IMR-90 (cell line): ENCODE measurements at regions not wholly inside any gene's neighbourhood (a gene's known extent, or its start where the extent isn't known, plus 50 kb on each side); places are given as distances from the start of the nearest gene placed in this dataset.

Source experiments
- ATAC-seq: fragments of 200-7000 bp; cut with Tn5 transposase; 2 replicates; pipeline ENCODE4 v1.9.1; 2020; ENCODE audit warnings: low read depth, mild to moderate bottlenecking, moderate library complexity
- BruUV-seq: library from RNA; stranded (reverse); fragments of 400-500 nt; replicated peaks from 2 replicates; lab custom pipeline; 2021; lab: Mats Ljungman, UMichigan
- CTCF ChIA-PET: fragments of 300-600 bp; formaldehyde crosslinking; extraction: SDS; loops from one replicate; lab custom pipeline; 2021; ENCODE audit warnings: antibody characterized with exemption; lab: Yijun Ruan, JAX
- POLR2A ChIA-PET: fragments of 300-600 bp; sonication (Branson Sonifier 250); formaldehyde crosslinking; loops from one replicate; lab custom pipeline; 2022; ENCODE audit warnings: antibody characterized with exemption; ENCODE audit not compliant: unreplicated experiment; lab: Charles Lee
- DNase-seq: peaks from one replicate; pipeline ENCODE4 v3.0.0; 2013
- H2AFZ ChIP-seq: replicated peaks from 2 replicates; pipeline ENCODE3; 2013; ENCODE audit warnings: low read length, mild to moderate bottlenecking; ENCODE audit not compliant: poor library complexity
- H2AK5ac ChIP-seq: 2 replicates; pipeline ENCODE4 v1.6.1; 2013; ENCODE audit warnings: low read depth, low read length, inconsistent platforms
- H2AK9ac ChIP-seq: replicated peaks from 2 replicates; pipeline ENCODE3; 2013; ENCODE audit warnings: mild to moderate bottlenecking, low read depth, low read length, moderate library complexity; ENCODE audit not compliant: poor library complexity
- H2BK120ac ChIP-seq: 2 replicates; pipeline ENCODE4 v1.6.1; 2013; ENCODE audit warnings: low read depth, low read length, inconsistent platforms
- H2BK15ac ChIP-seq: 3 replicates; pipeline ENCODE4 v1.6.1; 2013; ENCODE audit warnings: low read depth, low read length, inconsistent platforms
- H2BK20ac ChIP-seq: 2 replicates; pipeline ENCODE4 v1.6.1; 2013; ENCODE audit warnings: low read depth, mild to moderate bottlenecking, inconsistent platforms, low read length, moderate library complexity
- H2BK5ac ChIP-seq: 2 replicates; pipeline ENCODE4 v1.6.1; 2013; ENCODE audit warnings: mild to moderate bottlenecking, low read depth, low read length, inconsistent platforms; ENCODE audit not compliant: poor library complexity, severe bottlenecking
- H3K14ac ChIP-seq: replicated peaks from 2 replicates; pipeline ENCODE4 v1.6.1; 2013; ENCODE audit warnings: low read depth, low read length, inconsistent platforms
- H3K18ac ChIP-seq: 2 replicates; pipeline ENCODE4 v1.6.1; 2013; ENCODE audit warnings: low read depth, low read length, control low read depth
- H3K23ac ChIP-seq: 2 replicates; pipeline ENCODE4 v1.6.1; 2013; ENCODE audit warnings: low read depth, low read length, inconsistent platforms
- H3K27ac ChIP-seq: 2 replicates; pipeline ENCODE4 v1.5.1; 2013; ENCODE audit warnings: mild to moderate bottlenecking, control low read depth, low read length; ENCODE audit not compliant: insufficient read depth
- H3K27me3 ChIP-seq: 2 replicates; pipeline ENCODE4 v1.6.1; 2013; ENCODE audit warnings: low read length; ENCODE audit not compliant: control insufficient read depth, insufficient read depth
- H3K36me3 ChIP-seq: 2 replicates; pipeline ENCODE4 v1.6.1; 2013; ENCODE audit warnings: low read length, mixed read lengths; ENCODE audit not compliant: control insufficient read depth, insufficient read depth
- H3K4ac ChIP-seq: 2 replicates; pipeline ENCODE4 v1.6.1; 2013; ENCODE audit warnings: low read depth, low read length, inconsistent platforms
- H3K4me1 ChIP-seq: 2 replicates; pipeline ENCODE4 v1.6.1; 2013; ENCODE audit warnings: low read length, mixed read lengths; ENCODE audit not compliant: control insufficient read depth, insufficient read depth
- H3K4me2 ChIP-seq: 2 replicates; pipeline ENCODE4 v1.6.1; 2013; ENCODE audit warnings: low read depth, mild to moderate bottlenecking, control low read depth, low read length, moderate library complexity
- H3K4me3 ChIP-seq: 2 replicates; pipeline ENCODE4 v1.5.1; 2013; ENCODE audit warnings: low read depth, mild to moderate bottlenecking, control low read depth, low read length, moderate library complexity; ENCODE audit not compliant: insufficient read depth
- H3K56ac ChIP-seq: 2 replicates; pipeline ENCODE4 v1.6.1; 2013; ENCODE audit warnings: low read length, inconsistent platforms; ENCODE audit not compliant: insufficient read depth; ENCODE audit errors: extremely low read depth
- H3K79me1 ChIP-seq, 2 experiments: 2 replicates each; pipeline ENCODE4 v1.6.1; 2013; ENCODE audit warnings: low read length in 2 of 2, inconsistent platforms in 1 of 2, low read depth in 1 of 2
- H3K9ac ChIP-seq: 2 replicates; pipeline ENCODE4 v1.6.1; 2013; ENCODE audit warnings: low read depth, low read length, control low read depth
- H3K9me1 ChIP-seq: 2 replicates; pipeline ENCODE4 v1.6.1; 2013; ENCODE audit warnings: low read length, inconsistent platforms; ENCODE audit not compliant: insufficient read depth
- H3K9me3 ChIP-seq: 2 replicates; pipeline ENCODE4 v1.6.1; 2013; ENCODE audit warnings: low read length; ENCODE audit not compliant: control insufficient read depth, insufficient read depth
- H4K20me1 ChIP-seq: 2 replicates; pipeline ENCODE4 v1.6.1; 2013; ENCODE audit warnings: low read length, inconsistent platforms; ENCODE audit not compliant: insufficient read depth
- H4K5ac ChIP-seq: 2 replicates; pipeline ENCODE4 v1.6.1; 2013; ENCODE audit warnings: mild to moderate bottlenecking, low read depth, low read length, control low read depth
- H4K8ac ChIP-seq, 2 experiments: 2 replicates each; pipeline ENCODE4 v1.6.1; 2013; ENCODE audit warnings: low read depth in 2 of 2, low read length in 2 of 2, control low read depth in 1 of 2, inconsistent platforms in 1 of 2
- H4K91ac ChIP-seq: 2 replicates; pipeline ENCODE4 v1.6.1; 2013; ENCODE audit warnings: low read depth, low read length, inconsistent platforms; ENCODE audit not compliant: insufficient read depth
- FOS ChIP-seq: fragments of 150-350 bp; IDR thresholded peaks from 2 replicates; pipeline ENCODE4 v1.6.1; 2016; ENCODE audit warnings: low read depth, low read length
- RCOR1 ChIP-seq: IDR thresholded peaks from 2 replicates; pipeline ENCODE4 v1.6.1; 2012; ENCODE audit warnings: mild to moderate bottlenecking, low read length, improper control_type of control experiment; ENCODE audit not compliant: insufficient replicate concordance
- SMC3 ChIP-seq: fragments of 150-350 bp; IDR thresholded peaks from 2 replicates; pipeline ENCODE4 v1.6.1; 2016; ENCODE audit warnings: low read depth, mild to moderate bottlenecking, antibody characterized with exemption, low read length, moderate library complexity
- WGBS, 2 experiments: methylation state at CpG; one replicate each; pipeline versions ENCODE4 v1.1.5 to v1.1.7; 2013; ENCODE audit warnings: missing lambda C conversion rate in 2 of 2; ENCODE audit not compliant: insufficient read length in 1 of 2; ENCODE audit errors: extremely low coverage in 2 of 2; 5-methylcytosine and 5-hydroxymethylcytosine counted together
- dilution Hi-C: fragments of 300-500 bp; cut with HindIII; formaldehyde crosslinking; loops from one replicate; pipeline ENCODE4 v1.14.3; 2018; ENCODE audit warnings: low sequenced_read_pairs; ENCODE audit not compliant: unreplicated experiment
- in situ Hi-C: fragments of 300-500 bp; cut with MboI; formaldehyde crosslinking; loops from 3 replicates; pipeline ENCODE4 v1.14.3; 2019; ENCODE audit warnings: low sequenced_read_pairs, inconsistent platforms, mixed read lengths
- intact Hi-C: fragments of 100-400 bp; cut with micrococcal nuclease; formaldehyde crosslinking; loops from 2 replicates; pipeline ENCODE4 v1.10.0; 2022
- TF ChIP-seq, protein P1 (sequence below): fragments of 150-350 bp; IDR thresholded peaks from 2 replicates; pipeline ENCODE4 v1.6.1; 2017; ENCODE audit warnings: mild to moderate bottlenecking, antibody characterized with exemption, low read length, low read depth

DNA sequence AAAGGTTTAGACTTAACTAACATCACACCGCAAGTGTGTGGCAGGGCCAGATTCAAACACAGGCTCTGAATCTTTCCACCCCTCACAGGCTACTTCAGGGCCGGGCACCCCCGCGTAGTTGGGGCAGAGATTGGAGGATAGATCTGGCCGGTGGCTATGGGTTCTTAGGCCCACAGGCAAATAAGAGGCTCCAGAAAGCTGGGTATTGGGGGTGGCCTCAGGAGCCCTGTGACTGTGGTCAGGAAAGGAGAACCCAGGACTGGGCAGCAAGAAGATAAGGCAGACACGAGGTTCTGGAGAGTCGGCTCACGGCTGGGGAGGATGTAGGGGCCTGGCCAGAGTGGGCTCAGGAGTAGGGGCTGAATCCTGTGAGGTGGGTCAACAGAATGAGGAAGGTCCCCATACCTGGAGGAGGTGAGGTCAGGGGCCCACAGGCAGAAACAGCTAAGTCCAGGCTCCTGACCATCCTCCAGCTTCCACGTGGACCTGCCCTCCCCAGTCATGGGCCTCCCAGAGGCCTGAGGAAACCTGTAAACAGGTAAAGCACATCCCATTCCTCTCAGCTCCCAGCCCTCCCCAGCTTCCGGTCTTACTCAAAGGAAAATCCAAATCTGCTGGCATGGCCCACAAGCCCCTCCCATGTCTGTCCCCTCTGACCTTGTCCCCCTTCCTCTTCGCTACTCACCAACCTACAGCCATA, 306.2 kb downstream of the MATN1 start:
- H4K8ac ChIP-seq: no peak overlapping the region
- no peak overlapping the region for H4K5ac ChIP-seq
- in situ Hi-C loops (no loop called here), intact Hi-C loops (no loop called here), dilution Hi-C loops (no loop called here)
- TF ChIP-seq, protein P1, sequence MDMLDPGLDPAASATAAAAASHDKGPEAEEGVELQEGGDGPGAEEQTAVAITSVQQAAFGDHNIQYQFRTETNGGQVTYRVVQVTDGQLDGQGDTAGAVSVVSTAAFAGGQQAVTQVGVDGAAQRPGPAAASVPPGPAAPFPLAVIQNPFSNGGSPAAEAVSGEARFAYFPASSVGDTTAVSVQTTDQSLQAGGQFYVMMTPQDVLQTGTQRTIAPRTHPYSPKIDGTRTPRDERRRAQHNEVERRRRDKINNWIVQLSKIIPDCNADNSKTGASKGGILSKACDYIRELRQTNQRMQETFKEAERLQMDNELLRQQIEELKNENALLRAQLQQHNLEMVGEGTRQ: no peak
- TF ChIP-seq SMC3 (no peak), FOS (no peak), RCOR1 (no peak)
- H3K9ac ChIP-seq: no peak overlapping the region
- ATAC-seq (no peak), DNase-seq (no peak)
- H2BK20ac ChIP-seq: no peak overlapping the region
- H3K79me1 ChIP-seq: no peaks in the 10 kb centered on the region
- H2AK9ac ChIP-seq: no peak overlapping the region
- no peak overlapping the region for H4K91ac ChIP-seq
- H3K36me3 ChIP-seq: no peaks in the 10 kb centered on the region
- no peak overlapping the region for H3K4ac ChIP-seq
- no peak overlapping the region for H3K14ac ChIP-seq
- H3K9me3 ChIP-seq: no peaks in the 10 kb centered on the region
- H3K9me1 ChIP-seq: no peaks in the 10 kb centered on the region
- H3K23ac ChIP-seq: no peak overlapping the region
- no peaks in the 10 kb centered on the region for H4K20me1 ChIP-seq
- BruUV-seq: no TSS peak
- no CpG with 5 or more reads among the region's 11 CpGs for WGBS, 2 experiments
- no peak overlapping the region for H3K56ac ChIP-seq
- H3K4me2 ChIP-seq: no peak overlapping the region
- H3K27me3 ChIP-seq: no peaks in the 10 kb centered on the region; the same call in 1 of the 2 replicates
- H3K4me1 ChIP-seq: no peaks in the 10 kb centered on the region
- no peak overlapping the region for H3K4me3 ChIP-seq
- ChIA-PET CTCF (no interaction called here), POLR2A (no interaction called here)
- H3K18ac ChIP-seq: no peak overlapping the region
- H2BK15ac ChIP-seq: no peak overlapping the region
- H2BK5ac ChIP-seq: no peak overlapping the region
- no peak overlapping the region for H2AK5ac ChIP-seq
- no peak overlapping the region for H2AFZ ChIP-seq
- no peak overlapping the region for H3K27ac ChIP-seq
- H2BK120ac ChIP-seq: no peak overlapping the region
